T-cell (primary cell): ENCODE measurements at regions not wholly inside any gene's neighbourhood (a gene's known extent, or its start where the extent isn't known, plus 50 kb on each side); places are given as distances from the start of the nearest gene placed in this dataset.

Source experiments
- ATAC-seq, 4 experiments: fragments of 200-7000 bp in 3 of 4; fragments of 150-1000 bp in 1 of 4; cut with Tn5 transposase; replicated peaks in 1 of 4; 1 replicate in 3 of 4; 2 replicates in 1 of 4; pipeline ENCODE4 v1.10.0; 2021; ENCODE audit warnings: moderate library complexity in 3 of 4, mild to moderate bottlenecking in 2 of 4, moderate number of reproducible peaks in 1 of 4
- CTCF ChIA-PET, 2 donors: fragments of 300-600 bp; sonication (Branson Sonifier 250); formaldehyde crosslinking; loops; one replicate each; lab custom pipeline; 2022; ENCODE audit warnings: antibody characterized with exemption in 2 of 2; lab: Charles Lee
- POLR2A ChIA-PET, 2 donors: fragments of 300-600 bp; sonication (Branson Sonifier 250); formaldehyde crosslinking; loops; one replicate each; lab custom pipeline; 2022; ENCODE audit warnings: antibody characterized with exemption in 2 of 2; lab: Charles Lee
- DNase-seq, 35 experiments: peaks; one replicate each; pipeline versions ENCODE4 v3.0.0 to v3.0.0-alpha.2; 2013 to 2023
- H3K27ac ChIP-seq: one replicate; pipeline ENCODE4 v1.5.1; 2013; ENCODE audit warnings: low read length
- H3K27me3 ChIP-seq, 2 experiments: replicated peaks in 1 of 2; 1 replicate in 1 of 2; 2 replicates in 1 of 2; pipeline versions ENCODE4 v1.6.1 to v1.7.0; 2013; ENCODE audit warnings: low read length in 1 of 2, mixed read lengths in 1 of 2; ENCODE audit not compliant: control insufficient read depth in 2 of 2, insufficient read depth in 2 of 2; ENCODE audit errors: extremely low read depth in 1 of 2
- H3K36me3 ChIP-seq, 2 donors: 1 replicate in 1 of 2; 2 replicates in 1 of 2; pipeline versions ENCODE4 v1.6.1 to v1.7.0; 2013; ENCODE audit warnings: low read length in 1 of 2; ENCODE audit not compliant: control insufficient read depth in 2 of 2, insufficient read depth in 1 of 2; ENCODE audit errors: extremely low read depth in 1 of 2
- H3K4me1 ChIP-seq, 2 experiments: 1 replicate in 1 of 2; 2 replicates in 1 of 2; pipeline versions ENCODE4 v1.6.1 to v1.7.0; 2013; ENCODE audit warnings: low read length in 2 of 2, mixed read lengths in 1 of 2; ENCODE audit not compliant: insufficient read depth in 2 of 2, control insufficient read depth in 1 of 2; ENCODE audit errors: extremely low read depth in 1 of 2
- H3K4me3 ChIP-seq, 2 donors: 1 replicate in 1 of 2; 2 replicates in 1 of 2; pipeline versions ENCODE4 v1.5.1 to v1.7.0; 2013; ENCODE audit warnings: mild to moderate bottlenecking in 2 of 2, low read length in 1 of 2, moderate library complexity in 1 of 2; ENCODE audit not compliant: control insufficient read depth in 1 of 2; ENCODE audit errors: extremely low read depth in 1 of 2
- H3K9me3 ChIP-seq: 2 replicates; pipeline ENCODE4 v1.7.0; 2013
- H3K27ac Mint-ChIP-seq, 2 donors: one replicate each; pipeline ENCODE4 v1.8.0; 2020 to 2021; ENCODE audit warnings: mild to moderate bottlenecking in 2 of 2, mixed read lengths in 2 of 2
- H3K27me3 Mint-ChIP-seq, 2 donors: one replicate each; pipeline ENCODE4 v1.8.0; 2021 to 2022; ENCODE audit warnings: mixed read lengths in 2 of 2
- H3K36me3 Mint-ChIP-seq: one replicate; pipeline ENCODE4 v1.8.0; 2021; ENCODE audit warnings: mixed read lengths
- H3K4me1 Mint-ChIP-seq, 3 donors: one replicate each; pipeline ENCODE4 v1.8.0; 2020 to 2022; ENCODE audit warnings: mixed read lengths in 3 of 3, mild to moderate bottlenecking in 1 of 3
- H3K4me3 Mint-ChIP-seq, 3 donors: one replicate each; pipeline ENCODE4 v1.8.0; 2020 to 2022; ENCODE audit warnings: mild to moderate bottlenecking in 3 of 3, mixed read lengths in 3 of 3, moderate library complexity in 3 of 3
- H3K9me3 Mint-ChIP-seq, 3 donors: one replicate each; pipeline ENCODE4 v1.8.0; 2020 to 2022; ENCODE audit warnings: mixed read lengths in 3 of 3
- WGBS: methylation state at CpG from one replicate; pipeline ENCODE4 v1.1.5; 2013; ENCODE audit warnings: missing lambda C conversion rate; ENCODE audit not compliant: insufficient coverage; 5-methylcytosine and 5-hydroxymethylcytosine counted together

- ATAC-seq, result no peak
Measured at GRCh38 chr3:24594161-24594560, 99.5 kb upstream of the THRB start.

GRCh38 chr3:24595796-24596195 is 101.1 kb upstream of the THRB start:
- Histone ChIP-seq H3K36me3 (no peaks in the 10 kb centered on the region), H3K4me1 (no peaks in the 10 kb centered on the region), H3K27me3 (no peaks in the 10 kb centered on the region), H3K9me3 (no peaks in the 10 kb centered on the region), H3K27ac (no peak overlapping the region), H3K4me3 (no peak overlapping the region)
- Mint-ChIP-seq H3K4me3 (no peak overlapping the region), H3K9me3 (peaks cover 3 to 8% (median 5%) of the 10 kb centered on the region in 3 donors), H3K27ac (no peak overlapping the region), H3K4me1 (no peaks in the 10 kb centered on the region), H3K36me3 (no peaks in the 10 kb centered on the region), H3K27me3 (no peaks in the 10 kb centered on the region)
- no peak for ATAC-seq
- no CpG with 5 or more reads among the region's 2 CpGs for WGBS
- no peak for DNase-seq
- ChIA-PET POLR2A (no interaction called here), CTCF (no interaction called here)

More at GRCh38 chr3:24594161-24594560, 99.5 kb upstream of the THRB start:
- Histone ChIP-seq H3K27me3 (no peaks in the 10 kb centered on the region), H3K4me3 (no peak overlapping the region), H3K9me3 (no peaks in the 10 kb centered on the region), H3K27ac (no peak overlapping the region), H3K36me3 (no peaks in the 10 kb centered on the region), H3K4me1 (no peaks in the 10 kb centered on the region)
- POLR2A ChIA-PET, result no interaction called here
- no peak for DNase-seq
- Mint-ChIP-seq H3K4me3 (no peak overlapping the region), H3K4me1 (no peaks in the 10 kb centered on the region), H3K36me3 (no peaks in the 10 kb centered on the region), H3K9me3 (peaks cover 3 to 8% (median 5%) of the 10 kb centered on the region in 3 donors), H3K27me3 (no peaks in the 10 kb centered on the region), H3K27ac (no peak overlapping the region)
- CTCF ChIA-PET, result no interaction called here

GRCh38 chr3:24596626-24597025 is 102.0 kb upstream of the THRB start:
- no peak overlapping the region for H3K4me3 Mint-ChIP-seq
- no peaks in the 10 kb centered on the region for H3K27me3 ChIP-seq
- no peaks in the 10 kb centered on the region for H3K4me1 ChIP-seq
- no peaks in the 10 kb centered on the region for H3K36me3 Mint-ChIP-seq
- DNase-seq (no peak), ATAC-seq (no peak)
- no peak overlapping the region for H3K4me3 ChIP-seq
- peaks cover 3 to 8% (median 4%) of the 10 kb centered on the region in 3 donors for H3K9me3 Mint-ChIP-seq
- ChIA-PET POLR2A (no interaction called here), CTCF (no interaction called here)
- H3K27ac Mint-ChIP-seq, result no peak overlapping the region
- no CpG with 5 or more reads among the region's 2 CpGs for WGBS
- no peak overlapping the region for H3K27ac ChIP-seq
- no peaks in the 10 kb centered on the region for H3K36me3 ChIP-seq
- H3K9me3 ChIP-seq, result no peaks in the 10 kb centered on the region
- H3K27me3 Mint-ChIP-seq, result no peaks in the 10 kb centered on the region
- no peaks in the 10 kb centered on the region for H3K4me1 Mint-ChIP-seq

GRCh38 chr3:24598695-24599470 is 104.2 kb upstream of the THRB start:
- H3K4me3 ChIP-seq, result no peak overlapping the region
- no peaks in the 10 kb centered on the region for H3K4me1 Mint-ChIP-seq
- POLR2A ChIA-PET, result no interaction called here
- CTCF ChIA-PET, result no interaction called here
- no peaks in the 10 kb centered on the region for H3K27me3 ChIP-seq
- H3K36me3 ChIP-seq, result no peaks in the 10 kb centered on the region
- no peaks in the 10 kb centered on the region for H3K4me1 ChIP-seq
- ATAC-seq (no peak), DNase-seq (no peak)
- no peak overlapping the region for H3K4me3 Mint-ChIP-seq
- H3K9me3 Mint-ChIP-seq, result peaks cover 0 to 4% (median 3%) of the 10 kb centered on the region in 3 donors
- H3K9me3 ChIP-seq, result no peaks in the 10 kb centered on the region
- H3K27ac Mint-ChIP-seq, result no peak overlapping the region
- H3K27me3 Mint-ChIP-seq, result no peaks in the 10 kb centered on the region
- no CpG with 5 or more reads among the region's 7 CpGs for WGBS
- H3K36me3 Mint-ChIP-seq, result no peaks in the 10 kb centered on the region
- no peak overlapping the region for H3K27ac ChIP-seq

- no peaks in the 10 kb centered on the region for H3K9me3 ChIP-seq
- Mint-ChIP-seq H3K36me3 (no peaks in the 10 kb centered on the region), H3K4me3 (no peak overlapping the region), H3K9me3 (peaks cover 0 to 7% (median 0%) of the 10 kb centered on the region in 3 donors), H3K4me1 (no peaks in the 10 kb centered on the region), H3K27me3 (no peaks in the 10 kb centered on the region), H3K27ac (no peak overlapping the region)
- no peaks in the 10 kb centered on the region for H3K4me1 ChIP-seq
- ChIA-PET CTCF (no interaction called here), POLR2A (no interaction called here)
- no peak for DNase-seq
- H3K4me3 ChIP-seq, result no peak overlapping the region
- WGBS, result no CpG with 5 or more reads among the region's 13 CpGs
- ATAC-seq, result no peak
- H3K36me3 ChIP-seq, result no peaks in the 10 kb centered on the region
- H3K27me3 ChIP-seq, result no peaks in the 10 kb centered on the region
- no peak overlapping the region for H3K27ac ChIP-seq
Measured at GRCh38 chr3:24601066-24601939, 106.7 kb upstream of the THRB start.

- H3K36me3 Mint-ChIP-seq, result no peaks in the 10 kb centered on the region
- Histone ChIP-seq H3K27ac (no peak overlapping the region), H3K9me3 (no peaks in the 10 kb centered on the region), H3K4me3 (no peak overlapping the region), H3K4me1 (no peaks in the 10 kb centered on the region), H3K27me3 (no peaks in the 10 kb centered on the region), H3K36me3 (no peaks in the 10 kb centered on the region)
- CTCF ChIA-PET, result no interaction called here
- H3K27ac Mint-ChIP-seq, result no peak overlapping the region
- no peak for DNase-seq
- peaks cover 0 to 8% (median 0%) of the 10 kb centered on the region in 3 donors for H3K9me3 Mint-ChIP-seq
- no peaks in the 10 kb centered on the region for H3K4me1 Mint-ChIP-seq
- H3K27me3 Mint-ChIP-seq, result no peaks in the 10 kb centered on the region
- POLR2A ChIA-PET, result no interaction called here
- 83% methylated on average over 1 of the region's 1 CpG for WGBS
- no peak overlapping the region for H3K4me3 Mint-ChIP-seq
- no peak for ATAC-seq
Measured at GRCh38 chr3:24604215-24604614, 109.6 kb upstream of the THRB start.
